HG02938 (cell line): ENCODE measurements at regions not wholly inside any gene's neighbourhood (a gene's known extent, or its start where the extent isn't known, plus 50 kb on each side); places are given as distances from the start of the nearest gene placed in this dataset.
"Not testable (repeated sequence)": the region's sequence is repeated elsewhere in the genome, so short reads cannot be mapped to it uniquely, and the experiment has no call there.

Experiments
- ATAC-seq: cut with Tn5 transposase; IDR thresholded peaks from one replicate; pipeline ENCODE4 v1.9.1; 2021; ENCODE audit warnings: mild to moderate bottlenecking, moderate library complexity; ENCODE audit not compliant: unreplicated experiment

- no peak for ATAC-seq
Observed at GRCh38 chr3:187484547-187485295, 116.5 kb downstream of the RTP4 start.

- no peak for ATAC-seq
Observed at GRCh38 chr3:187481426-187481825, 113.2 kb downstream of the RTP4 start.

GRCh38 chr3:187475613-187476012 is 107.4 kb downstream of the RTP4 start:
- not testable (repeated sequence) for ATAC-seq

GRCh38 chr3:187473778-187474406 is 105.7 kb downstream of the RTP4 start:
- no peak for ATAC-seq

- ATAC-seq, result not testable (repeated sequence)
Observed at GRCh38 chr3:187466306-187466705, 98.1 kb downstream of the RTP4 start.

GRCh38 chr3:187465503-187465902 is 97.3 kb downstream of the RTP4 start:
- ATAC-seq, result no peak

GRCh38 chr3:187464682-187465081 is 96.5 kb downstream of the RTP4 start:
- no peak for ATAC-seq

- no peak for ATAC-seq
Observed at GRCh38 chr3:187458921-187459320, 90.7 kb downstream of the RTP4 start.

GRCh38 chr3:187458383-187458782 is 90.2 kb downstream of the RTP4 start:
- ATAC-seq, result no peak

GRCh38 chr3:187456250-187456649 is 88.1 kb downstream of the RTP4 start:
- no peak for ATAC-seq

- ATAC-seq, result no peak
Observed at GRCh38 chr3:187454085-187454815, 86.1 kb downstream of the RTP4 start.

GRCh38 chr3:187450431-187451190 is 82.4 kb downstream of the RTP4 start:
- no peak for ATAC-seq

GRCh38 chr3:187448674-187449073 is 80.5 kb downstream of the RTP4 start:
- ATAC-seq, result no peak

GRCh38 chr3:187447737-187448136 is 79.6 kb downstream of the RTP4 start:
- no peak for ATAC-seq

GRCh38 chr3:187445356-187445755 is 77.2 kb downstream of the RTP4 start:
- ATAC-seq, result no peak

- no peak for ATAC-seq
Observed at GRCh38 chr3:187434524-187434923, 66.3 kb downstream of the RTP4 start.

GRCh38 chr3:187430576-187430975 is 62.4 kb downstream of the RTP4 start:
- ATAC-seq, result no peak
